Suprapubic skin (tissue), 4 donors: ENCODE measurements at regions not wholly inside any gene's neighbourhood (a gene's known extent, or its start where the extent isn't known, plus 50 kb on each side); places are given as distances from the start of the nearest gene placed in this dataset.

ENCODE experiments used
- DNase-seq, 2 donors: peaks; one replicate each; pipeline ENCODE4 v3.0.0-alpha.2; 2019; ENCODE audit warnings: low spot score in 2 of 2
- H3K27ac ChIP-seq: fragments of 200-600 bp; sonication (generic); one replicate; pipeline ENCODE4 v1.5.1; 2019
- H3K27me3 ChIP-seq: fragments of 200-600 bp; sonication (generic); one replicate; pipeline ENCODE4 v1.5.1; 2019
- H3K36me3 ChIP-seq: fragments of 200-600 bp; sonication (generic); one replicate; pipeline ENCODE4 v1.5.1; 2019
- H3K4me1 ChIP-seq: fragments of 200-600 bp; sonication (generic); one replicate; pipeline ENCODE4 v1.5.1; 2019
- H3K4me3 ChIP-seq: fragments of 200-600 bp; sonication (generic); one replicate; pipeline ENCODE4 v1.5.1; 2019; ENCODE audit warnings: mild to moderate bottlenecking
- H3K9me3 ChIP-seq: fragments of 200-600 bp; sonication (generic); one replicate; pipeline ENCODE4 v1.5.1; 2019
- CTCF ChIP-seq, 2 donors: fragments of 200-600 bp in 1 of 2; fragments of 450-650 bp in 1 of 2; sonication (generic) in 1 of 2; IDR thresholded peaks; one replicate each; pipeline ENCODE4 v1.5.1; 2016 to 2019; ENCODE audit warnings: antibody characterized with exemption in 2 of 2, mild to moderate bottlenecking in 1 of 2, moderate library complexity in 1 of 2
- EP300 ChIP-seq: sonication (generic); formaldehyde crosslinking; IDR thresholded peaks from one replicate; pipeline ENCODE4 v1.6.1; 2017; ENCODE audit warnings: antibody characterized with exemption
- POLR2A ChIP-seq, 2 donors: fragments of 450-650 bp; IDR thresholded peaks; one replicate each; pipeline ENCODE4 v1.6.1; 2017; ENCODE audit warnings: antibody characterized with exemption in 2 of 2, mild to moderate bottlenecking in 2 of 2, moderate library complexity in 2 of 2
- POLR2AphosphoS5 ChIP-seq, 3 donors: sonication (generic); formaldehyde crosslinking; IDR thresholded peaks; one replicate each; pipeline ENCODE4 v1.6.1; 2017; ENCODE audit warnings: antibody characterized with exemption in 3 of 3
- WGBS: methylation state at CpG from one replicate; pipeline ENCODE4 v1.1.5; 2018; 5-methylcytosine and 5-hydroxymethylcytosine counted together

DNA sequence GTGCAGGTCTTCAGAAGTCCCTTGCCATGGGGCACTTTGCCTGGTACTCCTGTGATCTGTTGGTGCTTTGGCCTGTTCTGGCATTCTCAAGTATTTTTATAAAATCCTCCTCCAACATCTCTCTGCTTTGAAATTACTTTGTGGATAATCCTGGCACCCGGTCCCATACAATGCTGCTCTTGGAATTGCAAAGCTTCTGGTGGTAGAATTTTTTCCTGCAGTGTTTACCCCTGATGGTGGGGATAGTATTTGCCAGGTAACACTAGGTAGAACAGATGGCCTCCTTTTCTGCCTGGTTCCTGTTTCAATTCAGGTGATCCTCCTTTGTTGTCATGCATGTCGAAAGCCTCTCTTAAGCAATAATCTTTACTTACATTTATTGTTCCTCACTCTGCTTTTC, 109.8 kb upstream of the ATP10B start:
- TF ChIP-seq POLR2A (IDR thresholded peaks at IDR 0.05) (no peak), EP300 (no peak), CTCF (IDR thresholded peaks at IDR 0.05) (no peak), POLR2AphosphoS5 (IDR thresholded peaks at IDR 0.05) (no peak)
- 76% methylated on average over 2 of the region's 2 CpGs for WGBS
- peaks cover 22% of the 10 kb centered on the region for H3K4me1 ChIP-seq
- no peak for DNase-seq
- H3K4me3 ChIP-seq, result no peak overlapping the region
- H3K27ac ChIP-seq, result no peak overlapping the region
- no peaks in the 10 kb centered on the region for H3K9me3 ChIP-seq
- no peaks in the 10 kb centered on the region for H3K27me3 ChIP-seq
- no peaks in the 10 kb centered on the region for H3K36me3 ChIP-seq

DNA sequence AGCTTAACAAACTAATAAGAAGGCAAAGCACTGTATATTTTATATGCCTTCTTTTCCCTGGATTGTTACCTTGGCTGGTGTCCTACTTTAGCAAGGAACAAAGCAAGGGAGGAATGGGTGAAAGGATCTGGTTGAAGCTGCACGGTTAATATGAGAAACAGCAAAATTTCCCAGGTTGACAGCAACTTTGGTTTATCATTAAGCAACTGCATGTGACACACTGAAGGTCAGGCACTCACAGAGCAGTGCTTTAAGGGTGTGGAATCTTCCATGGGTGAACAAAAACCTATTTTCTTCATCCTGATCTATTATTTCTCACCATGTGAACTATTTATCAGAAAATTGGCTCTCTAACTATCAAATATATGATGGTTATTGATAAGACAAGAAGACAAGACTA, 109.0 kb upstream of the ATP10B start:
- Histone ChIP-seq H3K9me3 (no peaks in the 10 kb centered on the region), H3K27me3 (no peaks in the 10 kb centered on the region), H3K4me1 (peaks cover 22% of the 10 kb centered on the region), H3K4me3 (no peak overlapping the region), H3K27ac (peak overlapping the region; percentile 18), H3K36me3 (no peaks in the 10 kb centered on the region)
- no peak for DNase-seq
- TF ChIP-seq POLR2A (IDR thresholded peaks at IDR 0.05), result no peak
- TF ChIP-seq EP300, result no peak
- TF ChIP-seq CTCF (IDR thresholded peaks at IDR 0.05), result no peak
- no peak for TF ChIP-seq POLR2AphosphoS5 (IDR thresholded peaks at IDR 0.05)
- WGBS, result 42% methylated on average over 1 of the region's 1 CpG

DNA sequence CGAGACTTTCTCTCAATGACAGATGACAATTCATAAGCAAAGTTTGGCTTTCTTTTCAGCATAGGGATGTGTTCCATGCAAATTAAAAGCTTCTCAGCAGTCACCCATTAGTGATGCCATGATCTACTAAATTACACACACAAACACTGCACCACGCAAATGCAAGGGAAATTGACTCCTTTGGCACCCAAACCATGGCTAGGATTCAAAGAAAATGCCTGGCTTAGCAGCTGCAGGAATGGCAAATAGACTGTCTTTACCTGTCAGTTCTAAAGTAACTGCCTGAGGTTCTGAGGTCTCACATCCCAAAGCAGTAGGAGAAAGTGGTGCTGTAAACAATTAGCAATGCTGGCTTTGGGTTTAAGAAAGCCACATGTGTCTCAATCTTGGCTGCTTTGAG, 108.6 kb upstream of the ATP10B start:
- no peaks in the 10 kb centered on the region for H3K9me3 ChIP-seq
- 30% methylated on average over 2 of the region's 2 CpGs for WGBS
- DNase-seq, result no peak
- H3K4me3 ChIP-seq, result no peak overlapping the region
- no peak for TF ChIP-seq CTCF (IDR thresholded peaks at IDR 0.05)
- no peak for TF ChIP-seq EP300
- TF ChIP-seq POLR2AphosphoS5 (IDR thresholded peaks at IDR 0.05), result no peak
- no peak for TF ChIP-seq POLR2A (IDR thresholded peaks at IDR 0.05)
- peak overlapping the region; percentile 18 for H3K27ac ChIP-seq
- no peaks in the 10 kb centered on the region for H3K36me3 ChIP-seq
- peaks cover 22% of the 10 kb centered on the region for H3K4me1 ChIP-seq
- H3K27me3 ChIP-seq, result no peaks in the 10 kb centered on the region

DNA sequence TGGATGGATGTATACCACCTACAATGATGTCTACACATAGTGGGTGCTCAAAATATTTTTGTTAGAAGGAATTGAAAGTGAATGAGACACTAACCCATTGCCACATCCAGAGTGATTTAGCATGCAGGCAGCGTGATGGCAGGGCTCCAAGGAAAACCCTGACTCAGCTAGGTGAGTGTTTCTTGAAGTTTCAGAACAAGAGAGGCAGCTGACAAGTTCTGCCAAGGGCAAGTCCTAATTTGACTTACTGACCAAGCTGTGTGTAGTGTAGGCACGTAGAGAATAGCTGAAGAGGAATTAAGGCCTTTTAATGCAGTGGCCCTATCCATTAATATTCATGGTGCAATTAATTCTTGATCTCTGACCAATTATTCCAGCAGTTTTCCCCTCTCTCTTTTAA, 107.8 kb upstream of the ATP10B start:
- no peaks in the 10 kb centered on the region for H3K27me3 ChIP-seq
- no peak overlapping the region for H3K27ac ChIP-seq
- no peaks in the 10 kb centered on the region for H3K36me3 ChIP-seq
- H3K4me3 ChIP-seq, result no peak overlapping the region
- no peak for DNase-seq
- no peaks in the 10 kb centered on the region for H3K9me3 ChIP-seq
- 42% methylated on average over 2 of the region's 2 CpGs for WGBS
- peaks cover 22% of the 10 kb centered on the region for H3K4me1 ChIP-seq
- no peak for TF ChIP-seq EP300
- no peak for TF ChIP-seq POLR2A (IDR thresholded peaks at IDR 0.05)
- TF ChIP-seq POLR2AphosphoS5 (IDR thresholded peaks at IDR 0.05), result no peak
- no peak for TF ChIP-seq CTCF (IDR thresholded peaks at IDR 0.05)

- Histone ChIP-seq H3K9me3 (no peaks in the 10 kb centered on the region), H3K4me1 (peaks cover 22% of the 10 kb centered on the region), H3K27me3 (no peaks in the 10 kb centered on the region), H3K36me3 (no peaks in the 10 kb centered on the region), H3K27ac (no peak overlapping the region), H3K4me3 (no peak overlapping the region)
- WGBS, result 100% methylated on average over 1 of the region's 1 CpG
- TF ChIP-seq POLR2AphosphoS5 (IDR thresholded peaks at IDR 0.05), result no peak
- no peak for DNase-seq
Measured at GRCh38 chr5:160957312-160957861, 105.4 kb upstream of the ATP10B start.

DNA sequence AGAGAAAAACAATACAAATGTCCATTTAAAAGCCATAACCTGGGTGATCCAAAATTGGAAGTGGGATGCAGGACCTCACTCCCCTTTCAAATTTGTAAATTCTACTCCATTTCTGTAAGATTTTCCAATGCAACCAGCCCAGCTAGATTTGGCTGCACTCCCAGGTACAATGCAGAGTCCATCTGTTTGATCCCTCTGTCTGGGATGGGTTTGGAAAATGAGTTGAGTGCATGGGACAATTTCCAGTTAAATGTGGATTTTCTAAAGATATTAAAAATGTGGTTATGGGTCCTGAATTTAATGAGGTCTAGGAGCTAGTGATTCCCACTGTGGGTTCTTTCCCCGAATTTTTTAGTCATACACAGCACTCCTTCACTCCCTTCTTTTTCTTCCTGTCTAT, 104.0 kb upstream of the ATP10B start:
- Histone ChIP-seq H3K27ac (no peak overlapping the region), H3K9me3 (no peaks in the 10 kb centered on the region), H3K27me3 (no peaks in the 10 kb centered on the region), H3K36me3 (no peaks in the 10 kb centered on the region), H3K4me3 (no peak overlapping the region), H3K4me1 (peaks cover 15% of the 10 kb centered on the region)
- no peak for DNase-seq
- 75% methylated on average over 1 of the region's 1 CpG for WGBS
- TF ChIP-seq CTCF (IDR thresholded peaks at IDR 0.05) (no peak), EP300 (no peak), POLR2A (IDR thresholded peaks at IDR 0.05) (no peak), POLR2AphosphoS5 (IDR thresholded peaks at IDR 0.05) (no peak)
